ENCODE measurements at regions not wholly inside any gene's neighbourhood (a gene's known extent, or its start where the extent isn't known, plus 50 kb on each side); places are given as distances from the start of the nearest gene placed in this dataset.
"Not testable (repeated sequence)": the region's sequence is repeated elsewhere in the genome, so short reads cannot be mapped to it uniquely, and the experiment has no call there.

- peaks cover 4% of the 10 kb centered on the region for H3K4me1 Mint-ChIP-seq (ENCODE audit: low read depth)
- H3K9me3 Mint-ChIP-seq: no peaks in the 10 kb centered on the region
- no peak overlapping the region for H3K4me3 Mint-ChIP-seq
- H3K36me3 Mint-ChIP-seq (ENCODE audit: low read depth): no peaks in the 10 kb centered on the region
- H3K27me3 Mint-ChIP-seq (ENCODE audit: low read depth): no peaks in the 10 kb centered on the region
- H3K27ac Mint-ChIP-seq: no peak overlapping the region
Observed at GRCh38 chr7:131943211-131943610, 386.8 kb upstream of the PODXL start.

GRCh38 chr7:131942287-131943150 is 386.1 kb upstream of the PODXL start:
- Mint-ChIP-seq H3K27me3 (ENCODE audit: low read depth) (no peaks in the 10 kb centered on the region), H3K4me1 (ENCODE audit: low read depth) (peaks cover 4% of the 10 kb centered on the region), H3K36me3 (ENCODE audit: low read depth) (no peaks in the 10 kb centered on the region), H3K4me3 (no peak overlapping the region), H3K9me3 (no peaks in the 10 kb centered on the region), H3K27ac (no peak overlapping the region)

- no peak overlapping the region for H3K4me3 Mint-ChIP-seq
- H3K36me3 Mint-ChIP-seq (ENCODE audit: low read depth): no peaks in the 10 kb centered on the region
- H3K27ac Mint-ChIP-seq: no peak overlapping the region
- H3K4me1 Mint-ChIP-seq (ENCODE audit: low read depth): peaks cover 4% of the 10 kb centered on the region
- no peaks in the 10 kb centered on the region for H3K9me3 Mint-ChIP-seq
- no peaks in the 10 kb centered on the region for H3K27me3 Mint-ChIP-seq (ENCODE audit: low read depth)
Observed at GRCh38 chr7:131941291-131941690, 384.9 kb upstream of the PODXL start.

- Mint-ChIP-seq H3K36me3 (ENCODE audit: low read depth) (no peaks in the 10 kb centered on the region), H3K9me3 (no peaks in the 10 kb centered on the region), H3K27ac (no peak overlapping the region), H3K4me1 (ENCODE audit: low read depth) (peaks cover 3% of the 10 kb centered on the region), H3K27me3 (ENCODE audit: low read depth) (no peaks in the 10 kb centered on the region), H3K4me3 (no peak overlapping the region)
Observed at GRCh38 chr7:131940621-131941165, 384.3 kb upstream of the PODXL start.

GRCh38 chr7:131938788-131939187 is 382.4 kb upstream of the PODXL start:
- H3K9me3 Mint-ChIP-seq; H3K4me1 Mint-ChIP-seq (ENCODE audit: low read depth); H3K27ac Mint-ChIP-seq; H3K36me3 Mint-ChIP-seq (ENCODE audit: low read depth); H3K4me3 Mint-ChIP-seq; H3K27me3 Mint-ChIP-seq (ENCODE audit: low read depth): not testable (repeated sequence)

GRCh38 chr7:131937868-131938267 is 381.4 kb upstream of the PODXL start:
- Mint-ChIP-seq H3K4me1 (ENCODE audit: low read depth) (no peaks in the 10 kb centered on the region), H3K27ac (no peak overlapping the region), H3K4me3 (no peak overlapping the region), H3K9me3 (no peaks in the 10 kb centered on the region), H3K36me3 (ENCODE audit: low read depth) (no peaks in the 10 kb centered on the region), H3K27me3 (ENCODE audit: low read depth) (no peaks in the 10 kb centered on the region)

- H3K27ac Mint-ChIP-seq: no peak overlapping the region
Observed at GRCh38 chr7:131935180-131935579, 378.8 kb upstream of the PODXL start.

GRCh38 chr7:131934452-131934851 is 378.0 kb upstream of the PODXL start:
- no peak overlapping the region for H3K27ac Mint-ChIP-seq
- no peaks in the 10 kb centered on the region for H3K36me3 Mint-ChIP-seq (ENCODE audit: low read depth)

More at GRCh38 chr7:131935180-131935579, 378.8 kb upstream of the PODXL start:
- no peak overlapping the region for H3K4me3 Mint-ChIP-seq
- no peaks in the 10 kb centered on the region for H3K36me3 Mint-ChIP-seq (ENCODE audit: low read depth)
- no peaks in the 10 kb centered on the region for H3K4me1 Mint-ChIP-seq (ENCODE audit: low read depth)
- peaks cover 4% of the 10 kb centered on the region for H3K27me3 Mint-ChIP-seq (ENCODE audit: low read depth)
- no peaks in the 10 kb centered on the region for H3K9me3 Mint-ChIP-seq

GRCh38 chr7:131933751-131934289 is 377.4 kb upstream of the PODXL start:
- Mint-ChIP-seq H3K27me3 (ENCODE audit: low read depth) (peaks cover 4% of the 10 kb centered on the region), H3K9me3 (no peaks in the 10 kb centered on the region), H3K4me1 (ENCODE audit: low read depth) (no peaks in the 10 kb centered on the region), H3K27ac (no peak overlapping the region), H3K36me3 (ENCODE audit: low read depth) (no peaks in the 10 kb centered on the region), H3K4me3 (no peak overlapping the region)

More at GRCh38 chr7:131934452-131934851, 378.0 kb upstream of the PODXL start:
- Mint-ChIP-seq H3K4me3 (no peak overlapping the region), H3K27me3 (ENCODE audit: low read depth) (peaks cover 4% of the 10 kb centered on the region), H3K9me3 (no peaks in the 10 kb centered on the region), H3K4me1 (ENCODE audit: low read depth) (no peaks in the 10 kb centered on the region)

GRCh38 chr7:131933219-131933618 is 376.8 kb upstream of the PODXL start:
- H3K36me3 Mint-ChIP-seq (ENCODE audit: low read depth); H3K27me3 Mint-ChIP-seq (ENCODE audit: low read depth); H3K4me1 Mint-ChIP-seq (ENCODE audit: low read depth); H3K9me3 Mint-ChIP-seq; H3K27ac Mint-ChIP-seq; H3K4me3 Mint-ChIP-seq: not testable (repeated sequence)

GRCh38 chr7:131932271-131932670 is 375.8 kb upstream of the PODXL start:
- H3K36me3 Mint-ChIP-seq (ENCODE audit: low read depth): no peaks in the 10 kb centered on the region
- no peak overlapping the region for H3K4me3 Mint-ChIP-seq
- H3K27ac Mint-ChIP-seq: no peak overlapping the region
- no peaks in the 10 kb centered on the region for H3K9me3 Mint-ChIP-seq
- peaks cover 4% of the 10 kb centered on the region for H3K27me3 Mint-ChIP-seq (ENCODE audit: low read depth)
- H3K4me1 Mint-ChIP-seq (ENCODE audit: low read depth): no peaks in the 10 kb centered on the region

GRCh38 chr7:131931370-131931769 is 374.9 kb upstream of the PODXL start:
- Mint-ChIP-seq H3K36me3 (ENCODE audit: low read depth) (no peaks in the 10 kb centered on the region), H3K9me3 (no peaks in the 10 kb centered on the region), H3K27ac (no peak overlapping the region), H3K4me3 (no peak overlapping the region), H3K27me3 (ENCODE audit: low read depth) (peaks cover 4% of the 10 kb centered on the region), H3K4me1 (ENCODE audit: low read depth) (no peaks in the 10 kb centered on the region)

- H3K4me1 Mint-ChIP-seq (ENCODE audit: low read depth): no peaks in the 10 kb centered on the region
- peaks cover 4% of the 10 kb centered on the region for H3K27me3 Mint-ChIP-seq (ENCODE audit: low read depth)
- H3K27ac Mint-ChIP-seq: no peak overlapping the region
- no peak overlapping the region for H3K4me3 Mint-ChIP-seq
- no peaks in the 10 kb centered on the region for H3K9me3 Mint-ChIP-seq
- no peaks in the 10 kb centered on the region for H3K36me3 Mint-ChIP-seq (ENCODE audit: low read depth)
Observed at GRCh38 chr7:131929632-131930031, 373.2 kb upstream of the PODXL start.

GRCh38 chr7:131927770-131928423 is 371.5 kb upstream of the PODXL start:
- H3K27ac Mint-ChIP-seq: no peak overlapping the region
- H3K4me3 Mint-ChIP-seq: no peak overlapping the region
- H3K4me1 Mint-ChIP-seq (ENCODE audit: low read depth): no peaks in the 10 kb centered on the region
- no peaks in the 10 kb centered on the region for H3K9me3 Mint-ChIP-seq
- H3K36me3 Mint-ChIP-seq (ENCODE audit: low read depth): no peaks in the 10 kb centered on the region
- peaks cover 4% of the 10 kb centered on the region for H3K27me3 Mint-ChIP-seq (ENCODE audit: low read depth)

- Mint-ChIP-seq H3K36me3 (ENCODE audit: low read depth) (no peaks in the 10 kb centered on the region), H3K27me3 (ENCODE audit: low read depth) (peaks cover 3% of the 10 kb centered on the region), H3K27ac (no peak overlapping the region), H3K4me3 (no peak overlapping the region), H3K9me3 (no peaks in the 10 kb centered on the region), H3K4me1 (ENCODE audit: low read depth) (no peaks in the 10 kb centered on the region)
Observed at GRCh38 chr7:131925636-131926035, 369.2 kb upstream of the PODXL start.
